NAMALWA (cell line): ENCODE measurements at regions not wholly inside any gene's neighbourhood (a gene's known extent, or its start where the extent isn't known, plus 50 kb on each side); places are given as distances from the start of the nearest gene placed in this dataset.

ENCODE experiments used
- DNase-seq: peaks from one replicate; pipeline ENCODE4 v3.0.0-alpha.2; 2015; ENCODE audit warnings: low spot score

DNA sequence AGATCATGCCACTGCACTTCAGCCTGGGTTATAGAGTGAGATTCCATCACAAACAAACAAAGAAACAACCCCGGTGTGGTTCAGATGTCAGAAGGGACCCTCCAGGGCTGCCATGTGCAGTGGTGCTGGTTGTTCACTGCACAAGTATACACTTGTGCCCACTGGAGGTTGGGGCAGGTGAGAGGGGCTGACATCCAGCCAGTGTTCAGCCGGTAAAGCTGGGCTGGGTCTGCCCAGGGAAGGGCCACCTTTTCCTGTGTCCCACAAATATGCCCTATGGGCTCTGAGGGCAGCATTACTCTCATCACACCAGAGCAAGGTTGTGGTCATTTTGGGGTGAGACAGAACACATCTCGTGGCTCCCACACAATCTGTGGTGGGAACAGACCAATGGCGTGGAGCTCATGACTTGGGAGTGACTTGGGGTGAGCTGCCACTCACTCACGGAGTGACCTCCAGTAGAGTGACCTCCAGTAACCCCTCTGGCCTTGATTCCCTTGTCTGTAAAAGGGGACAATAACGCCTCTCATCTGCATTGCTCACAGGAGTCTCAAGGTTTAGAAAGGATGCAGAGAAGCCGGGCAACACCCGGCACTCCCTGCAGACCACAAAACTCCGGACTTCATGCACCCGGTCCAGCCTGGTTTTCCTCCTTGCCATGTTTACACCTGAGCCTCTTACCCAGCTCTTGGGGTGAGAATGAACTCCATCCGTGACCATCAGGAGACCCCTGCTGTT lies 69.0 kb upstream of the VRK1 start:
- no peak for DNase-seq

DNA sequence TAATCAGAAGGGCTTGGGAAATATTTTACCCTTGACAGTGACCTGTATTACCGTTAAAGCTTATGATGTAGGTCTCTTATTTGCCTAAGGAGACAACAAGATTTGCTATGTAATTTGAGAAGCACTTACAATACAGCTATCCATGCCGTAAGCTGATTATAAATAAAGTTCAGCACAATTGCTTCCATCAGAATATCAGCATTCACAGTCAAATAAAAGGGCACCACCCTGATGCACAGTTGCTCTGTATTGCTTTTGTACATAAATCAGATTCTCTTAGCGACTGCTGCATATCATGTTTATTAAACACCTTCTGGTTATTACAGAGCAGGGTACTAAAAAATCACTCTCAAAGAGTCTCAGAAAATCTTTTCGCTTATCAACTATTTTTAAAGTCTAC lies 67.3 kb upstream of the VRK1 start:
- DNase-seq = no peak

DNA sequence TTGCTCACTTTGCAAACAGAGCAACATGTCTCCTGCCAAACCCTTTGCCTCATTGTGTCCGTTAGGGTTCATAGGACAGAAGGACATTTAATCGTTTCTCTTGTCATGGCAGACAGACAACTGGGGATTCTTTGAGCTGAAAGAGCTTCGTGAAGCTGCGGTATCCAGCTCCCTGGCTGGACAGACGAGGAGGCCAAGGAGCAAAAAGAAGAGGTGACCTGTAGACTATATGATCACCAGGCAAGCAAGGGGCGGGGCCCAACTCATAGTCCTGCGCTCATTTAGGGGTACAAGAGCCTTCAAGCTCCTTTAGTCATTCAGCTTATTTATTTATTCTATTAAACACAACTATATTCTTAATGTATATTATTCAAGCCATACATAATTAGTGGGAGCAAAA lies 66.8 kb upstream of the VRK1 start:
- no peak for DNase-seq

DNA sequence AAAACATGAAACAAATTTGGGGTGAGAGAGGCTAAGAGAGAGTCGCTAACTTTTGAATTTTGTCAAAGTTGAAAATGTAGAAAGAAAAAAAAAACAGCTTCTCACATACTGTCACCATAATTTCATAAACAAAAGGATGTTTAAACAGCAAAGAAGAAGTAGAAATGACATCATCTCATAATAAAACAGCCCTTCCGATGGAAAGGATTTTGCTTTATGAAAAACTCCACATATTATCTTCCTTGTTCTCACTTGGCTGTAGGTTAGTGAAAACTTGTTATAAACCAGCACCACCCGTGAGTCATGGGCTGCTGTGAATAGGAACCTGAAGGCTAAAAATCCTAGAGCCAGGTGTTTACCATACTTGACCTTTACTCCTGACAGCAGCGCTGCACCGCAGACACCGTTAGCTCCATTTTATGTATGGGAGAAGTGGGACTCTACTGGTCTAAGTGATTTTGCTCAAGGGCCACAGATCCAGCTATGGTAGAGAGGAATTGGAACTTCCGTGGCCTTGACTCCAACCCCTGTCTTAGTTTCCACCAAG lies 63.0 kb upstream of the VRK1 start:
- no peak for DNase-seq

DNA sequence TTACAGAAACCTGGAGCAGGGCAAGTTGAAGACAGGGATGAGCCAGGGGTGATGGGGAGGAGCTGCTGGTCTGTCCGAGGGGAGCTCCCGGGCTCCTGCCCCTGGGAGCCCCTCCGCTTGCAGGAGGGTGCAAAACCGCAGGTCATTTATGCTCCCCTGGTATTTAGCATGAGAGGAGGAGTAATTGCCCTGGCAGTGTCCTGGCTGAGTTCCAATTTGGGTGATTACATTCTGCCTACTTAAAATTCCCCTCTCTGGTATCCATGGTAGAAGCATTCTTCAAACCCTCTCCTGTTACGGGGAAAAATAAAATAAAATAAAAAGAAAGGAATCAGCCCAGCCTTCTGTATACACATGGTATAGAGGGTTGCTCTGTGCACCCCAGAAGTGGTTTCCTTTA lies 61.7 kb upstream of the VRK1 start:
- no peak for DNase-seq

DNA sequence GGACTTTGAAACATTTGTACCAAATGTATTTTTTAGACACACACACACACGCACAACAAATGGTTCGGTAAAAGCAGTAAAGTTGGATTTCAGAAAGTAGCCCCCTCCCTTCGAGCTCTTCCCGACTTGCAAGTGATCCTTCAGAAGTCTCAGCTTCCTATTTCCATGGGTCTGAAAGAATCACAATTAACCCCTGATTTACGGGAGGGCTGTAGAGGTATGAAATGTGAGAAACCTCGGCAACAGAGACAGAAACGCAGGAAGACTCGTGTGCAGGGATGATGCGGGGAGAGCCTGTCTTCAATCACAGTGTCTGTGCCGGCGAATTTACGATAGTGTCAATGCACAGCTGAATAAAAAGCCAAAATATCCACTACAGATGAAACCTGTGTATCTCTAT lies 60.7 kb upstream of the VRK1 start:
- DNase-seq = no peak

DNA sequence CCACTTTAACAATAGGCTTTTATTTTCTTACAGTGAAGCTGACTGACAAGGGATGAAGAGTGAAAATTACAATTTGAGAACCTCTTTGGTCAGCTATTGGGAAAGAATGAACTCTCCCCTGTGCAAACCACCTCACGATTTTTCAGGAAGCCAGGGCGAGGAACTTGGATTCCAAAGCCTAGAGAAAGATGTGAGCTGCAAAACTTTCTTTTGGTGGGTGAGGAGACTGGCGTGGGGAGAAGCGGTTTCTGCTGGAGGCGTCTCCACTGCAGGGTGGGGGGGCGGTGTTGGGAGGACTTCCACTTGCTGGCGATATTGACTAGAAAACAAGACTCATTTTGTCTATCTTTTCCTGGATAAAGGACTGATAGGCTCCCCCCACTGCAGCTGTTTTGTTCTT lies 59.3 kb upstream of the VRK1 start:
- DNase-seq = no peak

DNA sequence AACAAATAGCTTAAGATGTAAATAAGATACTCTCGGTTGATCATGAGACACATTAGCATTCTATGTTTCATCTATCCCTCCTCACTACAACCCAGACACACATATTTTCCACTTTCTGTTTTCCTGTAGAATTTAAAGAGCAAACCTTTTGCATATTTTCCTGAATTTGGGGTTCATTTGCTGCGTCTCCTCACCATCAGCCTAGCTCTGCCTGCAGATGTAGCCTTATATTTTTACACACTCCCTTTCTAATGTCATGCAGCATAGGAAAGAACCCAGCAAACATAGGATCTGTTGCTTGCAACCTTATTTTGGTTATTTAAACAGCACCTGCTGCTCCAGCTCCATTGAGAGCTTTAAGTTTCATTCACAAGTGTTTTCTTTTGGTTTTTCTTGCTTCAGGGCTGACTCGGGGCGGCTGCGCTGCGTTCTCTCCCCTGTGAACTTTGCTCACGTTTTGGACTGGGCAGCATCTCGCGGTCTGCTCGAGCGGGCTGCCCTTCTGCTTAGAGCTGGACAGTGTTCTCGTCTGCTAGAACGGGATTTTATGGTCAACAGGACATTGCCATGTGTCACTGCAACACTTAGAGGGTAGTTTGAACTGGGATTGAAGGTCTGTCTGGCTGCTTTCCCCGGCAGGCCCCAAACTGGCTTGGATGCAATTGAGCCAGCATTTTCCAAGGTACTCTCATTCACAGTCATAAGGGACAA lies 57.8 kb upstream of the VRK1 start:
- no peak for DNase-seq

DNA sequence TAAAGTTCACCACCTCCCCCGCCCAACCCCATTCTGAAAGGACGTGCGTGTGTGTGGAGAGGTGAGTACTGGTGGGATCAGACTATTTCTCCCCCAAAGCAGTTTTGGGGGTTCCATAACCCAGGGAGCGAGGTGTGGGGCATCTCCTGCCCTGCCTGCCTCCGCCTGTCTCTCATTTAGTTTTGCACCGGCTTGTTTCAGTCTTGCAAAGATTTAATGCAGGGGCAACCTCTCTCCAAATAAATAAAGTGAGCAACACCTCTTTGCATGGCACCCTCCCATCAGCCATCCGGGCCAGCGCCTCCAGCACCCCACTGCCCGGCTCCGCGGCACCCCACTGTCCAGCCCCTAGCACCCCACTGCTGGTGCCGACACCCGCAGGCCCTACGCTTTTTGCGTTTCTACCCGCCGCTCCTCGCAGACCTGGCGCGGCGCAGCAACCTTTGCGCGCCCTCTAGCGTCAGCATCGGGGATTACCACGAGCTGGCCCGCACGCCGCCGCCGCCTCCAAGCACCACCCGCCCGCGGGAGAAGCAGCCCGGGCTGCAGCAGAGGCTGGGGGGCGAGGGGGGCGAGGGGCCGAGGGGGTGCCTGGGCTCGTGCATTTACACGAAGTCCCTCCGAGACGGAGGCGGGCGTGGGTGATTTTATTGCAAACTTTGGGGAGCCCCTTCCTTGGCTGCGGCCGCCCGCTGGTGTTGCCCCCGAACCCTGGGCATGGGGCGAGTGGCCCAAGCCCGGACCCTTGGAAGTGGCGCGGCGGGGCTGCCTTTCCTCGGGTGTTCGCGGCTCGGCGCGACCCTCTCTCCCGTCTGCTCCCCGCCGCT lies 55.8 kb upstream of the VRK1 start:
- peak; percentile 70 for DNase-seq

DNA sequence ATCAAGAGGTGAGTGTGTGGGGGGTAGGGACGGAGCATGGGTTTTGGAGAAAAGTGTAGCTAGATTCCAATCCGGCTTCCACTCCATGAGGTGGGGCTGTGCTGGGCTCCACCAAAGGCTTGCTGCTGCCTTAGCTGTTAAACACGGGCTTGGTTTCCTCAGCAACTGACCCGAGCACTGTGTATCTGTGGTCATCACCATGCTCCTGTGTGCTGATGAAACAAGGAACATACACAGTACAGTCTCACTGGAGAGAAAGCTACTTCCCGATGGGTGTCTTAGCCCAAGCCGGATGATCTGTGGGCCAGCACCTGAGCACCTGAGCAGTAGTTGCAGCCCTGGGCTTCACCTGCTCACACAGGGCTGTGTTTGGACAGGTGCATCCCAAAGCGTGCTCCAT lies 52.9 kb upstream of the VRK1 start:
- no peak for DNase-seq

DNA sequence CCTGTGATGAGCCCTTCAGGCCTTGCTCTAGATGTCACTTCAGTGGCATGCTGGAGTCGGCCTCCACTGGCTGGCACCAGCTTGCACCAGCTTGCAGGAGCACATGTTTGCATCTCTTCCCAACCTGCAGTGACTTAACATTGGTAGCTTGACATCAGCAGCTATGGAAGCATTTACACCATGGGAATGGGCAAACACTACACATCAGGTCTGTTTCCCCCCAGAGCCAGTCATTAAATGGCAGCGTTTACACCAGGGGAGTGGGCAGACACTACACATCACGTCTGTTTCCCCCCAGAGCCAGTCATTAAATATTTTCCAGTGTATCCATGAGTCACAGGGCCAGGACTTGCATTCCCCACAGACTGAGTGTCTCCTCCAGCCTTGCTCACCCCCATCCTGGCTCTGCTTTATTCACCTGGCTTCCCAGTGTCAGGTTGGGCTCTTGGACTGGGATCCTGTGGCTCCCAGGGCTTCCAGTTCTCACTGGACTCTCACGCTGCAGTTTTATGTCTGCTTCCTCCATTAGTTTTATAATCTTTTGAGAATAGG lies 51.6 kb upstream of the VRK1 start:
- DNase-seq = no peak

DNA sequence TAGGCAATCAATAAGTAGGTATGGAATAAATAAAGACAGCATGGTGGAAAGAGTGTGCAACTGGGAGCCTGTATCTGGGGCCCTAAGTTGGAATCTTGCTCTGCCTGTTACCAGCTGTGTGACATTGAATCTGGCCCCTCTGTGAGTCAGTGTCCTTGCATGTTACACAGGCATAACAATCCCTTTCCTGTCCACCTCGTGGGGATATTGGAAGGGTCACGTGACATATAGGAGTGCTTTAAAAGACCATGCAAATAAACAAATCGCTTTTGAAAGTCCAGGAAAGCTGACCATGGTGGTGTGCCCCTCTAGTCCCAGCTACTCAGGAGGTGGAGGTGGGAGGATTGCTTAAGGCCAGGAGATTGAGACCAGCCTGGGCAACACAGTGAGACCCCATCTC lies 51.1 kb upstream of the VRK1 start:
- DNase-seq = no peak

DNA sequence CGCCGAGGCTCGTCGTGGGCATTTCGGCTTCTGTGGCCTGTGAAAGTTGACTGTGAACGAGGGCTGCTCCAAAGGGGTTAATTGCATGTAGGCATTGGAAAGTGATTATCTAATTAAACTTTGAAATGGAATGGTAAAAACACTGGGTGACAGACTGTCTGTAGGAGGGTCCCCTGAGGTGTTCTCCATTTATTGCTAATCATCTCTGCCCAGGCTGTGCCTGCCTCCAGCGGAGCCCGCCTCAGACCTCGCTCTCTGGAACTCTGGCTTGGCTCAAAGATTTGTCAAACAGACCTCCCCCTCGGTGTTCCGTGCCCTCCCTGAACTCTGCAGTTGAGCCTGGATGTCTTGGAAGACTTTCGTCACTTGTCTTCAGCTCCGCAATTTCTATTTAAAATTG lies 50.2 kb upstream of the VRK1 start:
- no peak for DNase-seq
